HepG2 (cell line): ENCODE measurements at regions not wholly inside any gene's neighbourhood (a gene's known extent, or its start where the extent isn't known, plus 50 kb on each side); places are given as distances from the start of the nearest gene placed in this dataset.
"Not testable (repeated sequence)": the region's sequence is repeated elsewhere in the genome, so short reads cannot be mapped to it uniquely, and the experiment has no call there.

Experiments
- ATAC-seq: fragments of 200-7000 bp; cut with Tn5 transposase; 3 replicates; pipeline ENCODE4 v1.9.1; 2020; ENCODE audit warnings: mild to moderate bottlenecking, moderate library complexity
- BruUV-seq: library from RNA; stranded (reverse); fragments of 400-500 nt; replicated peaks from 2 replicates; lab custom pipeline; 2021; lab: Mats Ljungman, UMichigan
- CTCF ChIA-PET: fragments of 300-600 bp; formaldehyde crosslinking; extraction: SDS; loops from one replicate; lab custom pipeline; 2021; ENCODE audit warnings: low total read pairs, inconsistent platforms, low intra/inter-chr PET ratio; lab: Yijun Ruan, JAX
- POLR2A ChIA-PET: fragments of 350-600 bp; sonication (Branson Sonifier 250); formaldehyde crosslinking; loops from one replicate; lab custom pipeline; 2020; ENCODE audit warnings: antibody characterized with exemption, inconsistent platforms; lab: Yijun Ruan, JAX
- DNase-seq: peaks from one replicate; pipeline ENCODE4 v3.0.0-alpha.2; 2015; ENCODE audit warnings: low spot score
- FAIRE-seq: peaks from 3 replicates; lab custom pipeline; 2011; peaks lifted over from hg19 to GRCh38; lab: Jason Lieb, UNC
- H2AFZ ChIP-seq: one replicate; pipeline ENCODE4 v1.6.1; 2011; ENCODE audit warnings: low read length, inconsistent platforms
- H3K27ac ChIP-seq: fragments of 300-600 bp; 3 replicates; pipeline ENCODE4 v1.8.0; 2011; ENCODE audit warnings: mixed run types, mild to moderate bottlenecking, mixed read lengths, low read length, inconsistent platforms; ENCODE audit not compliant: insufficient read depth; ENCODE audit errors: extremely low read length
- H3K27me3 ChIP-seq, 2 experiments: fragments of 200-600 bp in 1 of 2; 2 replicates in 1 of 2; 3 replicates in 1 of 2; pipeline versions ENCODE4 v1.6.0 to v1.8.0; 2011; ENCODE audit warnings: low read length in 2 of 2, mild to moderate bottlenecking in 2 of 2, moderate library complexity in 2 of 2, inconsistent platforms in 1 of 2; ENCODE audit not compliant: insufficient read depth in 2 of 2, control insufficient read depth in 1 of 2
- H3K36me3 ChIP-seq, 2 experiments: fragments of 200-600 bp in 1 of 2; replicated peaks in 1 of 2; 2 replicates in 1 of 2; 3 replicates in 1 of 2; pipeline versions ENCODE4 v1.5.1 to v1.8.0; 2011; ENCODE audit warnings: low read length in 2 of 2, inconsistent platforms in 1 of 2; ENCODE audit not compliant: insufficient read depth in 2 of 2, control insufficient read depth in 1 of 2
- H3K4me1 ChIP-seq: 2 replicates; pipeline ENCODE4 v1.5.1; 2012; ENCODE audit warnings: low read length, inconsistent platforms; ENCODE audit not compliant: insufficient read depth
- H3K4me2 ChIP-seq: 2 replicates; pipeline ENCODE4 v1.6.0; 2011; ENCODE audit warnings: low read depth, low read length, inconsistent platforms
- H3K4me3 ChIP-seq, 3 experiments: fragments of 200-600 bp in 1 of 3; sonication (generic), shearing (Covaris generic) in 1 of 3; replicated peaks in 1 of 3; 2 replicates each; pipeline ENCODE4 v1.5.1; 2011 to 2016; ENCODE audit warnings: low read length in 3 of 3, inconsistent platforms in 2 of 3, low read depth in 2 of 3, mild to moderate bottlenecking in 2 of 3, control low read depth in 1 of 3, mixed read lengths in 1 of 3; ENCODE audit not compliant: insufficient read depth in 1 of 3
- H3K79me2 ChIP-seq: one replicate; pipeline ENCODE4 v1.6.1; 2011; ENCODE audit warnings: low read length, inconsistent platforms; ENCODE audit not compliant: insufficient read depth
- H3K9ac ChIP-seq: 2 replicates; pipeline ENCODE4 v1.6.0; 2011; ENCODE audit warnings: mild to moderate bottlenecking, low read depth, low read length, inconsistent platforms; ENCODE audit not compliant: insufficient read depth
- H3K9me3 ChIP-seq: 2 replicates; pipeline ENCODE4 v1.5.1; 2012; ENCODE audit warnings: mild to moderate bottlenecking, low read length
- H4K20me1 ChIP-seq: 2 replicates; pipeline ENCODE4 v1.6.0; 2011; ENCODE audit warnings: inconsistent platforms, mild to moderate bottlenecking, low read length, moderate library complexity; ENCODE audit not compliant: insufficient read depth
- CAMTA2 ChIP-seq: sonication (generic); formaldehyde crosslinking; IDR thresholded peaks from 2 replicates; pipeline ENCODE4 v1.4.0; 2020; ENCODE audit warnings: mild to moderate bottlenecking, missing genetic modification reagents, borderline replicate concordance
- ZSCAN20 ChIP-seq: sonication (generic); formaldehyde crosslinking; IDR thresholded peaks from 2 replicates; pipeline ENCODE4 v1.4.0; 2020; ENCODE audit warnings: missing genetic modification reagents, mild to moderate bottlenecking, borderline replicate concordance
- WGBS: methylation state at CpG from one replicate; pipeline ENCODE4 v1.1.6; 2017; ENCODE audit warnings: low lambda C conversion rate; 5-methylcytosine and 5-hydroxymethylcytosine counted together
- in situ Hi-C: cut with HindIII; loops from 2 replicates; pipeline ENCODE4 v1.10.0; 2017; ENCODE audit warnings: low pct_unique_long_range_greater_than_20kb; ENCODE audit not compliant: extremely low pct_ligation_motif_present
- intact Hi-C: fragments of 100-400 bp; cut with micrococcal nuclease; formaldehyde crosslinking; loops from one replicate; pipeline ENCODE4 v1.10.0; 2022; ENCODE audit not compliant: unreplicated experiment

GRCh38 chr10:118963933-118964332 is 65.6 kb upstream of the NANOS1 start:
- H3K9me3 ChIP-seq = no peaks in the 10 kb centered on the region
- no peaks in the 10 kb centered on the region for H3K36me3 ChIP-seq
- no peak overlapping the region for H3K4me2 ChIP-seq
- no TSS peak for BruUV-seq
- ATAC-seq (no peak), FAIRE-seq (no peak), DNase-seq (no peak)
- POLR2A ChIA-PET = no interaction called here
- in situ Hi-C loops (no loop called here), intact Hi-C loops (no loop called here)
- no peak overlapping the region for H3K27ac ChIP-seq
- peaks cover 1 to 14% of the 10 kb centered on the region in 2 experiments; a peak in 3 of 5 replicates for H3K27me3 ChIP-seq
- no peak overlapping the region for H3K4me3 ChIP-seq
- H3K4me1 ChIP-seq = peaks cover 9% of the 10 kb centered on the region
- no peak overlapping the region for H2AFZ ChIP-seq
- TF ChIP-seq ZSCAN20 (no peak), CAMTA2 (CRISPR knock-in tag) (no peak)
- H3K79me2 ChIP-seq = no peaks in the 10 kb centered on the region
- WGBS = 38% methylated on average over 2 of the region's 2 CpGs
- H3K9ac ChIP-seq = no peak overlapping the region
- CTCF ChIA-PET = no interaction called here
- H4K20me1 ChIP-seq = no peaks in the 10 kb centered on the region; the same call in 1 of the 2 replicates

GRCh38 chr10:118964476-118964875 is 65.0 kb upstream of the NANOS1 start:
- H3K9me3 ChIP-seq, H4K20me1 ChIP-seq, H3K79me2 ChIP-seq, H3K9ac ChIP-seq, H3K4me2 ChIP-seq, H3K36me3 ChIP-seq, CTCF ChIA-PET, POLR2A ChIA-PET, ATAC-seq, H3K4me3 ChIP-seq, in situ Hi-C loops, BruUV-seq, H3K4me1 ChIP-seq, FAIRE-seq, intact Hi-C loops, H2AFZ ChIP-seq, DNase-seq, H3K27ac ChIP-seq: not testable (repeated sequence)
- H3K27me3 ChIP-seq = peaks cover 1 to 14% of the 10 kb centered on the region in 2 experiments; a peak in 3 of 5 replicates
- WGBS = 68% methylated on average over 3 of the region's 3 CpGs
